Transverse colon (tissue), 4 donors: ENCODE measurements at regions not wholly inside any gene's neighbourhood (a gene's known extent, or its start where the extent isn't known, plus 50 kb on each side); places are given as distances from the start of the nearest gene placed in this dataset.

Experiments used
- DNase-seq: peaks from one replicate; pipeline ENCODE4 v3.0.0-alpha.2; 2019
- H3K27ac ChIP-seq, 4 donors: fragments of 200-600 bp; sonication (generic); 2 replicates each; pipeline ENCODE4 v1.5.1; 2016 to 2018; ENCODE audit warnings: inconsistent platforms in 4 of 4
- H3K27me3 ChIP-seq: fragments of 200-600 bp; sonication (generic); 2 replicates; pipeline ENCODE4 v1.5.1; 2017; ENCODE audit warnings: inconsistent platforms
- H3K36me3 ChIP-seq, 4 donors: fragments of 200-600 bp; sonication (generic); 2 replicates each; pipeline ENCODE4 v1.5.1; 2017 to 2019; ENCODE audit warnings: inconsistent platforms in 4 of 4
- H3K4me1 ChIP-seq, 4 donors: fragments of 200-600 bp; sonication (generic); 2 replicates each; pipeline ENCODE4 v1.5.1; 2017 to 2020; ENCODE audit warnings: inconsistent platforms in 4 of 4
- H3K4me3 ChIP-seq, 4 donors: fragments of 200-600 bp; sonication (generic); 1 replicate in 1 of 4; 2 replicates in 3 of 4; pipeline versions ENCODE4 v1.5.1 to v1.6.1; 2017 to 2019; ENCODE audit warnings: inconsistent platforms in 4 of 4
- H3K9me3 ChIP-seq, 2 donors: fragments of 200-600 bp; sonication (generic); 2 replicates each; pipeline ENCODE4 v1.5.1; 2017 to 2019; ENCODE audit warnings: inconsistent platforms in 2 of 2
- CTCF ChIP-seq, 5 experiments: fragments of 200-600 bp in 3 of 5; fragments of 450-650 bp in 2 of 5; sonication (generic) in 3 of 5; IDR thresholded peaks; 1 replicate in 2 of 5; 2 replicates in 3 of 5; pipeline ENCODE4 v1.5.1; 2016 to 2017; ENCODE audit warnings: antibody characterized with exemption in 5 of 5, inconsistent platforms in 3 of 5, mild to moderate bottlenecking in 2 of 5, moderate library complexity in 1 of 5
- EP300 ChIP-seq: sonication (generic); formaldehyde crosslinking; IDR thresholded peaks from one replicate; pipeline ENCODE4 v1.6.1; 2017; ENCODE audit warnings: antibody characterized with exemption, low read depth
- POLR2A ChIP-seq: fragments of 450-650 bp; IDR thresholded peaks from one replicate; pipeline ENCODE4 v1.6.1; 2016; ENCODE audit warnings: antibody characterized with exemption, mild to moderate bottlenecking, moderate library complexity
- POLR2AphosphoS5 ChIP-seq, 3 donors: sonication (generic); formaldehyde crosslinking; IDR thresholded peaks; one replicate each; pipeline ENCODE4 v1.6.1; 2016; ENCODE audit warnings: antibody characterized with exemption in 3 of 3
- WGBS, 2 donors: methylation state at CpG; one replicate each; pipeline ENCODE4 v1.1.5; 2018; ENCODE audit warnings: low coverage in 1 of 2; 5-methylcytosine and 5-hydroxymethylcytosine counted together
- in situ Hi-C, 4 donors: fragments of 200-750 bp; cut with MboI; loops; one replicate each; pipeline versions ENCODE4 v1.15.0 to v1.15.1; 2017; ENCODE audit warnings: low sequenced_read_pairs in 3 of 4, low pct_ligation_motif_present in 1 of 4, low pct_unique_long_range_greater_than_20kb in 1 of 4
- intact Hi-C: fragments of 100-400 bp; cut with DNase I; formaldehyde crosslinking; loops from one replicate; pipeline ENCODE4 v1.15.1; 2023; ENCODE audit warnings: low total_unique reads

- in situ Hi-C loops: no loop called here
- intact Hi-C loops: no loop called here
- TF ChIP-seq POLR2A: no peak
- TF ChIP-seq CTCF (IDR thresholded peaks at IDR 0.05): no peak
- no peak for TF ChIP-seq EP300
- TF ChIP-seq POLR2AphosphoS5 (IDR thresholded peaks at IDR 0.05): no peak
- H3K4me1 ChIP-seq: no peaks in the 10 kb centered on the region
- no peaks in the 10 kb centered on the region for H3K36me3 ChIP-seq
- no peaks in the 10 kb centered on the region for H3K9me3 ChIP-seq
- no peaks in the 10 kb centered on the region for H3K27me3 ChIP-seq
- WGBS, 2 donors: 83 to 84% methylated on average over 1 to 2 of the region's 2 CpGs
- H3K4me3 ChIP-seq: no peak overlapping the region
- no peak overlapping the region for H3K27ac ChIP-seq
- no peak for DNase-seq
Measured at GRCh38 chr3:11924518-11924917, 77.8 kb upstream of the TAMM41 start.

- TF ChIP-seq EP300: no peak
- no peak for TF ChIP-seq CTCF (IDR thresholded peaks at IDR 0.05)
- TF ChIP-seq POLR2AphosphoS5 (IDR thresholded peaks at IDR 0.05): no peak
- TF ChIP-seq POLR2A: no peak
- Histone ChIP-seq H3K27ac (no peak overlapping the region), H3K4me1 (no peaks in the 10 kb centered on the region), H3K36me3 (no peaks in the 10 kb centered on the region), H3K4me3 (no peak overlapping the region), H3K9me3 (no peaks in the 10 kb centered on the region), H3K27me3 (no peaks in the 10 kb centered on the region)
- no peak for DNase-seq
- in situ Hi-C loops: no loop called here
- WGBS, 2 donors: 83% methylated on average over 3 of the region's 3 CpGs; no CpG with 5 or more reads in 1 of the 2 donors
- intact Hi-C loops: no loop called here
Measured at GRCh38 chr3:11928381-11928780, 75.8 kb upstream of the SYN2 start.

GRCh38 chr3:11929531-11929930, 74.7 kb upstream of the SYN2 start:
- 80 to 93% methylated on average over 1 to 4 of the region's 4 CpGs for WGBS, 2 donors
- Histone ChIP-seq H3K9me3 (no peaks in the 10 kb centered on the region), H3K36me3 (no peaks in the 10 kb centered on the region), H3K27ac (no peak overlapping the region), H3K4me3 (no peak overlapping the region), H3K27me3 (no peaks in the 10 kb centered on the region), H3K4me1 (no peaks in the 10 kb centered on the region)
- intact Hi-C loops: no loop called here
- no peak for TF ChIP-seq CTCF (IDR thresholded peaks at IDR 0.05)
- TF ChIP-seq EP300: no peak
- TF ChIP-seq POLR2AphosphoS5 (IDR thresholded peaks at IDR 0.05): no peak
- no peak for TF ChIP-seq POLR2A
- in situ Hi-C loops: no loop called here
- no peak for DNase-seq

GRCh38 chr3:11930084-11930483, 74.1 kb upstream of the SYN2 start:
- 82 to 91% methylated on average over 6 to 10 of the region's 10 CpGs for WGBS, 2 donors
- in situ Hi-C loops: no loop called here

More at GRCh38 chr3:11930084-11930483, 74.1 kb upstream of the SYN2 start:
- TF ChIP-seq POLR2A (no peak), POLR2AphosphoS5 (IDR thresholded peaks at IDR 0.05) (no peak), EP300 (no peak), CTCF (IDR thresholded peaks at IDR 0.05) (no peak)
- no peaks in the 10 kb centered on the region for H3K27me3 ChIP-seq
- intact Hi-C loops: no loop called here
- H3K4me1 ChIP-seq: no peaks in the 10 kb centered on the region
- H3K4me3 ChIP-seq: no peak overlapping the region
- H3K9me3 ChIP-seq: no peaks in the 10 kb centered on the region
- H3K27ac ChIP-seq: no peak overlapping the region
- DNase-seq: no peak
- H3K36me3 ChIP-seq: no peaks in the 10 kb centered on the region
